ENCODE measurements at regions not wholly inside any gene's neighbourhood (a gene's known extent, or its start where the extent isn't known, plus 50 kb on each side); places are given as distances from the start of the nearest gene placed in this dataset.

DNA sequence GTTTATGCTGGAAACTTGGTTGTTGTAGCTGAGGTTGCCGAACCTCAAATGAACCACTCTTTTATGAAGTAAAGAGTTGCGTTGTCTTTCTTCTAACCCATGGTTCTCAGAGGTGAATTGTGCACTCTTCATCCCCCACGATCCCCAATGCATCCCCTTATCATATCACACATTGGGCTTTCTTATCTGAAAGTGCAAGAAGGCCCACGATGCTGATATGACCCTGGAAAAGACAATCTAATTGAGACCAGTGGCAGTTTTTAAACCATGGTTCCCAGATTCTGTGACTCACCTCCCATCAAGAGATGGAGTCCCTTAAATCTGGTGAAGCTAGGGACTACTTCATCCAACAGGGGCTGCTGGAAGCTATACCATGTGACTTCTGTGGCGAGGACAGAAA lies 156.3 kb upstream of the IRX3 start:
- TF ChIP-seq, protein P1, sequence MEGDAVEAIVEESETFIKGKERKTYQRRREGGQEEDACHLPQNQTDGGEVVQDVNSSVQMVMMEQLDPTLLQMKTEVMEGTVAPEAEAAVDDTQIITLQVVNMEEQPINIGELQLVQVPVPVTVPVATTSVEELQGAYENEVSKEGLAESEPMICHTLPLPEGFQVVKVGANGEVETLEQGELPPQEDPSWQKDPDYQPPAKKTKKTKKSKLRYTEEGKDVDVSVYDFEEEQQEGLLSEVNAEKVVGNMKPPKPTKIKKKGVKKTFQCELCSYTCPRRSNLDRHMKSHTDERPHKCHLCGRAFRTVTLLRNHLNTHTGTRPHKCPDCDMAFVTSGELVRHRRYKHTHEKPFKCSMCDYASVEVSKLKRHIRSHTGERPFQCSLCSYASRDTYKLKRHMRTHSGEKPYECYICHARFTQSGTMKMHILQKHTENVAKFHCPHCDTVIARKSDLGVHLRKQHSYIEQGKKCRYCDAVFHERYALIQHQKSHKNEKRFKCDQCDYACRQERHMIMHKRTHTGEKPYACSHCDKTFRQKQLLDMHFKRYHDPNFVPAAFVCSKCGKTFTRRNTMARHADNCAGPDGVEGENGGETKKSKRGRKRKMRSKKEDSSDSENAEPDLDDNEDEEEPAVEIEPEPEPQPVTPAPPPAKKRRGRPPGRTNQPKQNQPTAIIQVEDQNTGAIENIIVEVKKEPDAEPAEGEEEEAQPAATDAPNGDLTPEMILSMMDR (IDR thresholded peaks at IDR 0.05; ENCODE audit: control extremely low read depth, extremely low read depth, low read depth, missing control alignments): no peak
- no peak for DNase-seq (ENCODE audit: extremely low spot score)
- CTCF ChIA-PET: interaction anchor here (1.4 kb wide), 1 partner anchor 25 kb away, joined by 4 read pairs; no protein-coding TSS in a partner anchor
- POLR2A ChIA-PET: no interaction called here

DNA sequence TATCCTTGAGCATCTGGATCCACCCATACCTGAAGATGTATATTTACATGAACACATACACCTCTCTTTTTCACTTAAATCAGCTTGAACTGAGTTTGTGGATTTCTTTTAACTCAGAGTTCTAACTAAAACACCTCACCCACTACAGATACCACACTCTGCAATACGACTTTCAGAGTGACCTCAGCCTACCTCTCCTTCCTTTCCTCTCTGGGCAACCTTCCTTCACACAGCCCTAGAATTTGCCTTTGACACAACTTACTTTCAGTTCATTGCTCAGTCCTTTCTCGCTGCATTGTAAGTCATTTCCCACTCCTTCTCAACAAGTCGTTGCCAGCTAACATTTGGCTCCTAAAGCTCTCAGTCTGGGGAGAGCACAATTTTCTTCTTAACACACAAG lies 151.9 kb upstream of the IRX3 start:
- CTCF ChIA-PET: interaction anchor here (1.3 to 1.4 kb wide), 2 partner anchors 10 to 12 kb away, joined by 4 read pairs; no protein-coding TSS in a partner anchor
- TF ChIP-seq, protein P1 (IDR thresholded peaks at IDR 0.05; ENCODE audit: control extremely low read depth, extremely low read depth, low read depth, missing control alignments): no peak
- POLR2A ChIA-PET: no interaction called here
- no peak for DNase-seq (ENCODE audit: extremely low spot score)

DNA sequence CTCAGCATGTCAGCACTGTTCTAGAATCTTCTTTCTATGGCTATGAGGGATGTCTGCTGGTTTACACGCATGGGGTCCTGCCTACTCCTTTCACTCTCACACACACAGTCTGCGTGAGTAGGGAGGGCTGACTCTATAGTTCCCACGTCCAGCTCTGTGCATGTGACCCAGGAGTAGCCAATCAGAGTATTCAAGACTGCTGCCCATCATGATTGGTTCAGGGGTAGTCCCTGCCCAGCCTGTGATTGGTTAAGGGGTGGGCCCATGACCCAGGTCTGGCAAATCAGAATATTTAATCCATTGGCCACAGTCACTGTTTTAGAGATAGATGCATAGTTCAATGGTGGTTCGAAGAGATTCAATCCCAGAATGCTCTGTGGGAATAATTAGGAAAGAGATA lies 151.3 kb upstream of the IRX3 start:
- TF ChIP-seq, protein P1 (IDR thresholded peaks at IDR 0.05; ENCODE audit: control extremely low read depth, extremely low read depth, low read depth, missing control alignments): no peak
- ChIA-PET POLR2A (no interaction called here), CTCF (interaction anchor here (1.4 kb wide), 1 partner anchor 11 kb away, joined by 4 read pairs; no protein-coding TSS in a partner anchor)
- no peak for DNase-seq (ENCODE audit: extremely low spot score)

DNA sequence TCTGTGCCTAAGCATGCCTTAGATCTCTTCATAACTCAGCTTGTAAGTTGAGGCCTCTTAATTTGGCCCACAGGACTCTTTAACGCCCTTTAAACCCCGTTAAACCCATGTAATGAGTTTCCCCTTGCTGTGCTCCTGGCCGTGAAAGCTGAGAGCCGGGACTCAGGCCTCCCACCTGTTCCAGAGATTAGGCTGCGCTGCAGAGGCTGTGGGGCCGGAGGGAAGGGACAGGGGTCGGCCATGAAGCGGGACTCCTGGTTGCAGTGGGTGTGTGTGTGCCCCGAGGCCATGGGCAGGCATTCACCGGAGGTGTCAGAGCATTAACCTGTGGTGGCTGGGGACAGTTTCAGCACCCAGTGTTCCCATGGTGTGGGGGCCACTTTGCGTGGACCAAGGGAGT lies 150.8 kb upstream of the IRX3 start:
- POLR2A ChIA-PET: no interaction called here
- CTCF ChIA-PET: interaction anchor here (1.4 kb wide), 1 partner anchor 11 kb away, joined by 4 read pairs; no protein-coding TSS in a partner anchor
- no peak for DNase-seq (ENCODE audit: extremely low spot score)
- TF ChIP-seq, protein P1 (IDR thresholded peaks at IDR 0.05; ENCODE audit: control extremely low read depth, extremely low read depth, low read depth, missing control alignments): no peak

DNA sequence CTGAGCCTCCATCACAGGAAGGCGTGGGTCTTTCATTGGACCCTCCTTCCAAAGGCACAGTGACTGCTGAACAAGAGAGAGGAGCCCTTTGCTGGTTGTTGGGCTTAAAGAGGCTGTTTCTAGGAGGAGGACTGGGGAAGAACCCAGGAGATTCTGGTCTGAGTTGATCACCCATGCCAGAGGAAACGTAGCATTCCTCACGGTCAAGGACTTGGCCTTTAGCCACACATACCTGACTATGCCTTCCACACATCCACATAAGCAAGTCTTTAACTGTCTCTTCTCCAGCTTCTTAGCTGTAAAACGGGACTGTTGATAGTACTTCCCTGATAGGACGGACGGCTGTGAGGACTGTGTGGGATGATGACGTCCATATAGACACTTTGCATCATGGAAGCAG lies 149.8 kb upstream of the IRX3 start:
- TF ChIP-seq, protein P1 (IDR thresholded peaks at IDR 0.05; ENCODE audit: control extremely low read depth, extremely low read depth, low read depth, missing control alignments): no peak
- DNase-seq (ENCODE audit: extremely low spot score): no peak
- CTCF ChIA-PET: no interaction called here
- POLR2A ChIA-PET: no interaction called here

DNA sequence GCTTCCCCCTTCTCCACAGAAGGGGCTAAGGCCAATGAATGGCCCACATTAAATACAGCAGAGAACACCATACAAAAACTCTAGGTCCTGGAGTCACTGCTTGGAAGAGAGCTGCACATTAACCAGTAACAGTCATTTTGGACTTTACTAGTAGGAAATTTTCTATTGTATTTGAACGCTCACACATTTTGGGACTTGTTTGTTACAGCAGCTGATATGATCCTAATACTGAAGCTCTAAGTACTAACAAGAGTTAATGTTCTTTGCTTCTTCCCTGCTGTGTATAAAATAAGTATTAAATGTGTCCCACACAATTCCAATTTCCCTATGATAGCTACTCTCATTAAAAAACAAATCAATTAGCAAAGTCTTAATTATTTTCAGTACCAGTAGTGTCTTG lies 148.3 kb upstream of the IRX3 start:
- DNase-seq (ENCODE audit: extremely low spot score): no peak
- TF ChIP-seq, protein P1 (IDR thresholded peaks at IDR 0.05; ENCODE audit: control extremely low read depth, extremely low read depth, low read depth, missing control alignments): no peak
- ChIA-PET POLR2A (no interaction called here), CTCF (interaction anchor here (1.5 kb wide), 1 partner anchor 11 kb away, joined by 6 read pairs; no protein-coding TSS in a partner anchor)

DNA sequence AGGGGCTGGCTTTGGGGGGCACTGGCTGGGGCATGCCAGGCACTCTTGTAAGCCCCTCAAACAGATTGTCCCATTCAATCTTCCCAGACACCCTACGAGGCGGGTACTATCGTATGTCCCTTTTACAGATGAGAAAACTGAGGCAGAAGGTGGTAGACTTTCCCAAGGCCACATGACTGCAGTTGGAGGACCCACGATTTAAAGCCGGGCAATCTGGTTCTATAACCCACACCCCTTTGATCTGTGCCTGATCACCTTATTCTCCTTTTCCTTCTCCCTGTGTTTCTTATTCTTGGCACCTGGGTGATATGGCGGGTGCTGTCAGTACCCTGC lies 146.3 kb upstream of the IRX3 start:
- no peak for DNase-seq (ENCODE audit: extremely low spot score)
- ChIA-PET CTCF (no interaction called here), POLR2A (no interaction called here)
- TF ChIP-seq, protein P1 (IDR thresholded peaks at IDR 0.05; ENCODE audit: control extremely low read depth, extremely low read depth, low read depth, missing control alignments): no peak

Measured in GM10248 (cell line).